ENCODE measurements at regions not wholly inside any gene's neighbourhood (a gene's known extent, or its start where the extent isn't known, plus 50 kb on each side); places are given as distances from the start of the nearest gene placed in this dataset.

GRCh38 chr12:93181409-93181965, 196.2 kb upstream of the NUDT4 start:
- WGBS, 2 donors = 75 to 81% methylated on average over 4 of the region's 4 CpGs
- TF ChIP-seq CTCF (IDR thresholded peaks at IDR 0.05) = no peak
- TF ChIP-seq POLR2A (IDR thresholded peaks at IDR 0.05) = no peak
- DNase-seq (ENCODE audit: low spot score in 2 of 2) = no peak
- no peak overlapping the region for H3K4me3 ChIP-seq (ENCODE audit: low read depth, poor library complexity, severe bottlenecking)
- intact Hi-C loops (cut with DNase I; ENCODE audit: low total_unique reads) = no loop called here

- peak in 1 of 2 donors; percentile 37 for DNase-seq (ENCODE audit: low spot score in 2 of 2)
- TF ChIP-seq POLR2A (IDR thresholded peaks at IDR 0.05) (no peak), CTCF (IDR thresholded peaks at IDR 0.05) (no peak)
- intact Hi-C loops (cut with DNase I; ENCODE audit: low total_unique reads) = no loop called here
- WGBS, 2 donors = 40 to 55% methylated on average over 5 of the region's 5 CpGs
- H3K4me3 ChIP-seq (ENCODE audit: low read depth, poor library complexity, severe bottlenecking) = no peak overlapping the region
These were observed 193.6 kb upstream of the NUDT4 start for GRCh38 chr12:93183940-93184671.

- H3K4me3 ChIP-seq (ENCODE audit: low read depth, poor library complexity, severe bottlenecking) = no peak overlapping the region
- intact Hi-C loops (cut with DNase I; ENCODE audit: low total_unique reads) = no loop called here
- whole genome bisulfite sequencing, 2 donors = 62 to 77% methylated on average over 3 of the region's 3 CpGs
- no peak for DNase-seq (ENCODE audit: low spot score in 2 of 2)
- TF ChIP-seq POLR2A (IDR thresholded peaks at IDR 0.05) (no peak), CTCF (IDR thresholded peaks at IDR 0.05) (no peak)
These were observed 192.9 kb upstream of the NUDT4 start for GRCh38 chr12:93184672-93185368.

GRCh38 chr12:93185369-93185741, 192.4 kb upstream of the NUDT4 start:
- DNase-seq (ENCODE audit: low spot score in 2 of 2) = no peak
- TF ChIP-seq CTCF (IDR thresholded peaks at IDR 0.05) = no peak
- TF ChIP-seq POLR2A (IDR thresholded peaks at IDR 0.05) = no peak
- WGBS, 2 donors = 83 to 85% methylated on average over 2 of the region's 2 CpGs
- no peak overlapping the region for H3K4me3 ChIP-seq (ENCODE audit: low read depth, poor library complexity, severe bottlenecking)
- intact Hi-C loops (cut with DNase I; ENCODE audit: low total_unique reads) = no loop called here

GRCh38 chr12:93186131-93186530, 191.6 kb upstream of the NUDT4 start:
- 74 to 93% methylated on average over 2 of the region's 2 CpGs for WGBS, 2 donors

More at GRCh38 chr12:93186131-93186530, 191.6 kb upstream of the NUDT4 start:
- intact Hi-C loops (cut with DNase I; ENCODE audit: low total_unique reads) = no loop called here
- H3K4me3 ChIP-seq (ENCODE audit: low read depth, poor library complexity, severe bottlenecking) = no peak overlapping the region
- TF ChIP-seq CTCF (IDR thresholded peaks at IDR 0.05) (no peak), POLR2A (IDR thresholded peaks at IDR 0.05) (no peak)
- no peak for DNase-seq (ENCODE audit: low spot score in 2 of 2)
